ENCODE measurements at regions not wholly inside any gene's neighbourhood (a gene's known extent, or its start where the extent isn't known, plus 50 kb on each side); places are given as distances from the start of the nearest gene placed in this dataset.

- TF ChIP-seq CTCF (conservative IDR thresholded peaks at IDR 0.05; ENCODE audit: low read length) (no peak), EZH2phosphoT487 (IDR thresholded peaks at IDR 0.05; ENCODE audit: borderline replicate concordance) (no peak)
- Histone ChIP-seq H3K9ac (ENCODE audit: low read depth, low read length, poor library complexity, severe bottlenecking) (no peak overlapping the region), H3K36me3 (ENCODE audit: insufficient read depth, low read length) (no peaks in the 10 kb centered on the region), H3K9me2 (replicated peaks; ENCODE audit: low read depth, low read length) (no peaks in the 10 kb centered on the region), H3K4me3 (ENCODE audit: low read length, poor library complexity, severe bottlenecking) (no peak overlapping the region), H3K4me1 (ENCODE audit: insufficient read depth, low read length, poor library complexity, severe bottlenecking) (peaks cover 34% of the 10 kb centered on the region), H2AFZ (ENCODE audit: low read length) (0 out of 2 replicates have a peak overlapping the region, but pooled peaks have one; percentile 15), H3K27me3 (ENCODE audit: insufficient read depth, low read length, poor library complexity, severe bottlenecking) (no peaks in the 10 kb centered on the region), H3K4me2 (ENCODE audit: low read depth, low read length, poor library complexity, severe bottlenecking) (no peak overlapping the region), H3K9me3 (ENCODE audit: insufficient read depth, low read depth, low read length) (no peaks in the 10 kb centered on the region), H3K79me2 (ENCODE audit: insufficient read depth, low read length) (no peaks in the 10 kb centered on the region), H3F3A (ENCODE audit: low read depth) (no peaks in the 10 kb centered on the region), H4K20me1 (ENCODE audit: insufficient read depth, low read length, poor library complexity, severe bottlenecking) (no peaks in the 10 kb centered on the region)
Measured at GRCh38 chr6:25168637-25169036, 110.5 kb upstream of the CARMIL1 start.

- no peak overlapping the region for H3K4me2 ChIP-seq (ENCODE audit: low read depth, low read length, poor library complexity, severe bottlenecking)
- no peak overlapping the region for H3K4me3 ChIP-seq (ENCODE audit: low read length, poor library complexity, severe bottlenecking)
- no peaks in the 10 kb centered on the region for H3K36me3 ChIP-seq (ENCODE audit: insufficient read depth, low read length)
- no peak overlapping the region for H3K9ac ChIP-seq (ENCODE audit: low read depth, low read length, poor library complexity, severe bottlenecking)
- H3K9me3 ChIP-seq (ENCODE audit: insufficient read depth, low read depth, low read length), result no peaks in the 10 kb centered on the region
- H3K4me1 ChIP-seq (ENCODE audit: insufficient read depth, low read length, poor library complexity, severe bottlenecking), result peaks cover 41% of the 10 kb centered on the region
- no peaks in the 10 kb centered on the region for H3K9me2 ChIP-seq (replicated peaks; ENCODE audit: low read depth, low read length)
- H4K20me1 ChIP-seq (ENCODE audit: insufficient read depth, low read length, poor library complexity, severe bottlenecking), result no peaks in the 10 kb centered on the region
- no peaks in the 10 kb centered on the region for H3K27me3 ChIP-seq (ENCODE audit: insufficient read depth, low read length, poor library complexity, severe bottlenecking)
- no peaks in the 10 kb centered on the region for H3K79me2 ChIP-seq (ENCODE audit: insufficient read depth, low read length)
- TF ChIP-seq CTCF (conservative IDR thresholded peaks at IDR 0.05; ENCODE audit: low read length), result no peak
- no peak for TF ChIP-seq EZH2phosphoT487 (IDR thresholded peaks at IDR 0.05; ENCODE audit: borderline replicate concordance)
- no peaks in the 10 kb centered on the region for H3F3A ChIP-seq (ENCODE audit: low read depth)
- 0 out of 2 replicates have a peak overlapping the region, but pooled peaks have one; percentile 29 for H2AFZ ChIP-seq (ENCODE audit: low read length)
Measured at GRCh38 chr6:25169553-25169952, 109.6 kb upstream of the CARMIL1 start.

- Histone ChIP-seq H3K27me3 (ENCODE audit: insufficient read depth, low read length, poor library complexity, severe bottlenecking) (no peaks in the 10 kb centered on the region), H4K20me1 (ENCODE audit: insufficient read depth, low read length, poor library complexity, severe bottlenecking) (no peaks in the 10 kb centered on the region), H3K9me2 (replicated peaks; ENCODE audit: low read depth, low read length) (no peaks in the 10 kb centered on the region), H3K4me2 (ENCODE audit: low read depth, low read length, poor library complexity, severe bottlenecking) (no peak overlapping the region), H3K4me1 (ENCODE audit: insufficient read depth, low read length, poor library complexity, severe bottlenecking) (peaks cover 43% of the 10 kb centered on the region), H3K79me2 (ENCODE audit: insufficient read depth, low read length) (no peaks in the 10 kb centered on the region), H3K4me3 (ENCODE audit: low read length, poor library complexity, severe bottlenecking) (no peak overlapping the region), H3K36me3 (ENCODE audit: insufficient read depth, low read length) (no peaks in the 10 kb centered on the region), H3F3A (ENCODE audit: low read depth) (no peaks in the 10 kb centered on the region), H2AFZ (ENCODE audit: low read length) (no peak overlapping the region), H3K9ac (ENCODE audit: low read depth, low read length, poor library complexity, severe bottlenecking) (no peak overlapping the region), H3K9me3 (ENCODE audit: insufficient read depth, low read depth, low read length) (no peaks in the 10 kb centered on the region)
- TF ChIP-seq EZH2phosphoT487 (IDR thresholded peaks at IDR 0.05; ENCODE audit: borderline replicate concordance) (no peak), CTCF (conservative IDR thresholded peaks at IDR 0.05; ENCODE audit: low read length) (no peak)
Measured at GRCh38 chr6:25169961-25170360, 109.2 kb upstream of the CARMIL1 start.

Measured in Loucy (cell line).